Activated T-helper 17 cell treated with anti-CD3 and anti-CD28 coated beads, Interleukin-2, amount 50 U/mL, for 72 hours (primary cell): ENCODE measurements at regions not wholly inside any gene's neighbourhood (a gene's known extent, or its start where the extent isn't known, plus 50 kb on each side); places are given as distances from the start of the nearest gene placed in this dataset.
"Not testable (repeated sequence)": the region's sequence is repeated elsewhere in the genome, so short reads cannot be mapped to it uniquely, and the experiment has no call there.

Experiments used
- ATAC-seq: fragments of 150-1000 bp; cut with Tn5 transposase; replicated peaks from 2 replicates; pipeline ENCODE4 v1.10.0; 2021; ENCODE audit warnings: mild to moderate bottlenecking, moderate library complexity
- H3K27ac Mint-ChIP-seq: one replicate; pipeline ENCODE4 v1.8.0; 2022; ENCODE audit warnings: mixed read lengths
- H3K27me3 Mint-ChIP-seq: one replicate; pipeline ENCODE4 v1.8.0; 2022; ENCODE audit warnings: mixed read lengths
- H3K36me3 Mint-ChIP-seq: one replicate; pipeline ENCODE4 v1.8.0; 2022; ENCODE audit warnings: low read depth, mild to moderate bottlenecking, mixed read lengths
- H3K4me1 Mint-ChIP-seq: one replicate; pipeline ENCODE4 v1.8.0; 2022; ENCODE audit warnings: mixed read lengths
- H3K4me3 Mint-ChIP-seq: one replicate; pipeline ENCODE4 v1.8.0; 2022; ENCODE audit warnings: mild to moderate bottlenecking, mixed read lengths
- H3K9me3 Mint-ChIP-seq: one replicate; pipeline ENCODE4 v1.8.0; 2022; ENCODE audit warnings: mixed read lengths

- no peaks in the 10 kb centered on the region for H3K36me3 Mint-ChIP-seq
- H3K4me1 Mint-ChIP-seq, result no peaks in the 10 kb centered on the region
- ATAC-seq, result no peak
- no peaks in the 10 kb centered on the region for H3K27me3 Mint-ChIP-seq
- no peak overlapping the region for H3K4me3 Mint-ChIP-seq
- H3K27ac Mint-ChIP-seq, result no peak overlapping the region
- H3K9me3 Mint-ChIP-seq, result peaks cover 3% of the 10 kb centered on the region
Measured at GRCh38 chr2:209160800-209161588, 262.9 kb upstream of the MAP2 start.

- Mint-ChIP-seq H3K4me1 (no peaks in the 10 kb centered on the region), H3K4me3 (no peak overlapping the region), H3K36me3 (no peaks in the 10 kb centered on the region), H3K27ac (no peak overlapping the region), H3K27me3 (no peaks in the 10 kb centered on the region), H3K9me3 (peaks cover 3% of the 10 kb centered on the region)
- no peak for ATAC-seq
Measured at GRCh38 chr2:209162129-209162528, 261.7 kb upstream of the MAP2 start.

GRCh38 chr2:209181984-209182383 lies 241.9 kb upstream of the MAP2 start:
- peaks cover 4% of the 10 kb centered on the region for H3K9me3 Mint-ChIP-seq
- H3K4me1 Mint-ChIP-seq, result no peaks in the 10 kb centered on the region
- no peaks in the 10 kb centered on the region for H3K36me3 Mint-ChIP-seq
- ATAC-seq, result no peak
- no peak overlapping the region for H3K27ac Mint-ChIP-seq
- H3K4me3 Mint-ChIP-seq, result no peak overlapping the region
- no peaks in the 10 kb centered on the region for H3K27me3 Mint-ChIP-seq

GRCh38 chr2:209186886-209187285 lies 237.0 kb upstream of the MAP2 start:
- H3K4me1 Mint-ChIP-seq, H3K4me3 Mint-ChIP-seq, H3K9me3 Mint-ChIP-seq, H3K36me3 Mint-ChIP-seq, H3K27me3 Mint-ChIP-seq, H3K27ac Mint-ChIP-seq, ATAC-seq: not testable (repeated sequence)

- no peaks in the 10 kb centered on the region for H3K27me3 Mint-ChIP-seq
- ATAC-seq, result no peak
- no peak overlapping the region for H3K27ac Mint-ChIP-seq
Measured at GRCh38 chr2:209189893-209190292, 234.0 kb upstream of the MAP2 start.

GRCh38 chr2:209191139-209191538 lies 232.7 kb upstream of the MAP2 start:
- ATAC-seq, result no peak
- no peak overlapping the region for H3K27ac Mint-ChIP-seq
- H3K4me3 Mint-ChIP-seq, result no peak overlapping the region
- H3K27me3 Mint-ChIP-seq, result no peaks in the 10 kb centered on the region
- no peaks in the 10 kb centered on the region for H3K36me3 Mint-ChIP-seq
- no peaks in the 10 kb centered on the region for H3K4me1 Mint-ChIP-seq
- peaks cover 4% of the 10 kb centered on the region for H3K9me3 Mint-ChIP-seq

More at GRCh38 chr2:209189893-209190292, 234.0 kb upstream of the MAP2 start:
- Mint-ChIP-seq H3K4me3 (no peak overlapping the region), H3K36me3 (no peaks in the 10 kb centered on the region), H3K9me3 (peaks cover 4% of the 10 kb centered on the region), H3K4me1 (no peaks in the 10 kb centered on the region)

- Mint-ChIP-seq H3K4me1 (no peaks in the 10 kb centered on the region), H3K4me3 (no peak overlapping the region), H3K27me3 (no peaks in the 10 kb centered on the region)
Measured at GRCh38 chr2:209194717-209195116, 229.1 kb upstream of the MAP2 start.

GRCh38 chr2:209208211-209208610 lies 215.6 kb upstream of the MAP2 start:
- ATAC-seq, result no peak
- Mint-ChIP-seq H3K4me3 (no peak overlapping the region), H3K4me1 (no peaks in the 10 kb centered on the region), H3K27me3 (no peaks in the 10 kb centered on the region), H3K9me3 (peaks cover 4% of the 10 kb centered on the region), H3K36me3 (no peaks in the 10 kb centered on the region), H3K27ac (no peak overlapping the region)

More at GRCh38 chr2:209194717-209195116, 229.1 kb upstream of the MAP2 start:
- no peaks in the 10 kb centered on the region for H3K36me3 Mint-ChIP-seq
- ATAC-seq, result no peak
- H3K9me3 Mint-ChIP-seq, result peaks cover 6% of the 10 kb centered on the region
- H3K27ac Mint-ChIP-seq, result no peak overlapping the region

- H3K4me3 Mint-ChIP-seq, result no peak overlapping the region
Measured at GRCh38 chr2:209209943-209210342, 213.9 kb upstream of the MAP2 start.

GRCh38 chr2:209230560-209230959 lies 193.3 kb upstream of the MAP2 start:
- Mint-ChIP-seq H3K9me3 (peaks cover 7% of the 10 kb centered on the region), H3K4me1 (no peaks in the 10 kb centered on the region), H3K4me3 (no peak overlapping the region), H3K27me3 (no peaks in the 10 kb centered on the region), H3K36me3 (no peaks in the 10 kb centered on the region), H3K27ac (no peak overlapping the region)
- ATAC-seq, result no peak

More at GRCh38 chr2:209209943-209210342, 213.9 kb upstream of the MAP2 start:
- Mint-ChIP-seq H3K27me3 (no peaks in the 10 kb centered on the region), H3K27ac (no peak overlapping the region), H3K4me1 (no peaks in the 10 kb centered on the region), H3K9me3 (peaks cover 4% of the 10 kb centered on the region), H3K36me3 (no peaks in the 10 kb centered on the region)
- ATAC-seq, result no peak

- peaks cover 7% of the 10 kb centered on the region for H3K9me3 Mint-ChIP-seq
- no peaks in the 10 kb centered on the region for H3K27me3 Mint-ChIP-seq
- H3K4me1 Mint-ChIP-seq, result no peaks in the 10 kb centered on the region
- ATAC-seq, result no peak
- no peaks in the 10 kb centered on the region for H3K36me3 Mint-ChIP-seq
- no peak overlapping the region for H3K4me3 Mint-ChIP-seq
- H3K27ac Mint-ChIP-seq, result no peak overlapping the region
Measured at GRCh38 chr2:209236377-209236776, 187.5 kb upstream of the MAP2 start.

- ATAC-seq, result no peak
- Mint-ChIP-seq H3K27me3 (no peaks in the 10 kb centered on the region), H3K27ac (no peak overlapping the region), H3K4me1 (no peaks in the 10 kb centered on the region), H3K36me3 (no peaks in the 10 kb centered on the region), H3K9me3 (peaks cover 15% of the 10 kb centered on the region), H3K4me3 (no peak overlapping the region)
Measured at GRCh38 chr2:209238765-209239584, 184.9 kb upstream of the MAP2 start.

GRCh38 chr2:209239585-209239938 lies 184.3 kb upstream of the MAP2 start:
- Mint-ChIP-seq H3K27me3 (no peaks in the 10 kb centered on the region), H3K27ac (no peak overlapping the region), H3K4me3 (no peak overlapping the region), H3K9me3 (peaks cover 19% of the 10 kb centered on the region), H3K4me1 (no peaks in the 10 kb centered on the region), H3K36me3 (no peaks in the 10 kb centered on the region)
- no peak for ATAC-seq

GRCh38 chr2:209240204-209240603 lies 183.6 kb upstream of the MAP2 start:
- ATAC-seq, result no peak
- H3K27ac Mint-ChIP-seq, result no peak overlapping the region
- no peaks in the 10 kb centered on the region for H3K27me3 Mint-ChIP-seq
- no peaks in the 10 kb centered on the region for H3K4me1 Mint-ChIP-seq
- H3K9me3 Mint-ChIP-seq, result peaks cover 20% of the 10 kb centered on the region
- no peaks in the 10 kb centered on the region for H3K36me3 Mint-ChIP-seq
- H3K4me3 Mint-ChIP-seq, result no peak overlapping the region

GRCh38 chr2:209253544-209253943 lies 170.3 kb upstream of the MAP2 start:
- Mint-ChIP-seq H3K9me3 (no peaks in the 10 kb centered on the region), H3K27ac (no peak overlapping the region), H3K4me1 (no peaks in the 10 kb centered on the region), H3K36me3 (no peaks in the 10 kb centered on the region), H3K4me3 (no peak overlapping the region), H3K27me3 (no peaks in the 10 kb centered on the region)
- ATAC-seq, result no peak
